Thymus (tissue), 11 donors: ENCODE measurements at regions not wholly inside any gene's neighbourhood (a gene's known extent, or its start where the extent isn't known, plus 50 kb on each side); places are given as distances from the start of the nearest gene placed in this dataset.

Source experiments
- DNase-seq, 9 donors: peaks; one replicate each; pipeline ENCODE4 v3.0.0-alpha.2; 2013; ENCODE audit warnings: low spot score in 9 of 9, low read depth in 6 of 9, missing footprints in 1 of 9
- H3K27ac ChIP-seq, 2 donors: one replicate each; pipeline ENCODE4 v1.5.1; 2013; ENCODE audit warnings: control low read depth in 1 of 2, low read depth in 1 of 2, low read length in 1 of 2, mild to moderate bottlenecking in 1 of 2, moderate library complexity in 1 of 2
- H3K27me3 ChIP-seq, 2 donors: one replicate each; pipeline ENCODE4 v1.5.1; 2013; ENCODE audit warnings: low read length in 1 of 2; ENCODE audit not compliant: control insufficient read depth in 2 of 2, insufficient read depth in 1 of 2
- H3K36me3 ChIP-seq, 2 donors: one replicate each; pipeline ENCODE4 v1.5.1; 2013; ENCODE audit warnings: low read length in 1 of 2, mild to moderate bottlenecking in 1 of 2, moderate library complexity in 1 of 2; ENCODE audit not compliant: control insufficient read depth in 2 of 2, insufficient read depth in 2 of 2
- H3K4me1 ChIP-seq, 2 donors: one replicate each; pipeline ENCODE4 v1.5.1; 2013; ENCODE audit warnings: low read length in 2 of 2; ENCODE audit not compliant: control insufficient read depth in 2 of 2, insufficient read depth in 2 of 2
- H3K4me3 ChIP-seq, 2 donors: one replicate each; pipeline ENCODE4 v1.5.1; 2013; ENCODE audit warnings: low read length in 2 of 2, control low read depth in 1 of 2, mild to moderate bottlenecking in 1 of 2
- H3K9me3 ChIP-seq, 2 donors: one replicate each; pipeline ENCODE4 v1.5.1; 2013; ENCODE audit warnings: low read length in 1 of 2, mild to moderate bottlenecking in 1 of 2; ENCODE audit not compliant: control insufficient read depth in 2 of 2, insufficient read depth in 1 of 2
- WGBS: extraction: QIAGEN DNeasy Blood & Tissue Kit; methylation state at CpG from one replicate; pipeline ENCODE4 v1.1.7; 2013; 5-methylcytosine and 5-hydroxymethylcytosine counted together
- donor health status: healthy.

DNA sequence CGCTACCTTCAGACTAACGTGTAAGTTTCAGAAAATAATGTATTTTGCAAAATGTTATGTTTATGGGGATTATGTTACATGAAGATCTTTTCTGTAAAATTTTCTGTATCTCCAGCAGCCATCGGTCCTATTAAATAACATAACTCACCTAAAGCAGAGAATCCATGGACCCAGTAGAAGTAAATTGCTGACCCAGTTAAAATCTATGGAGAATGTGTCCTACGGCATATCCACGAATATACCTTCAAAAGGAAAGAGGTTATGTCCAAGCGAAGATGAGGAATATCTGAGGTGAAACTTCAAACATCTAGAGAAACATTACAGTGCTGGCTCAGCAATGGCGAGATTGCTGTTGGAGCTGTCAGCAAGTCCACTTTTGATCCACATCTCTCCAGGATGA lies 492.2 kb upstream of the ADAMTS16 start:
- no peak for DNase-seq
- WGBS = 96% methylated on average over 7 of the region's 7 CpGs
- H3K4me1 ChIP-seq = no peaks in the 10 kb centered on the region
- H3K36me3 ChIP-seq = no peaks in the 10 kb centered on the region
- no peak overlapping the region for H3K4me3 ChIP-seq
- H3K9me3 ChIP-seq = peaks cover 0 to 4% of the 10 kb centered on the region in 2 donors
- no peak overlapping the region for H3K27ac ChIP-seq
- H3K27me3 ChIP-seq = no peaks in the 10 kb centered on the region

DNA sequence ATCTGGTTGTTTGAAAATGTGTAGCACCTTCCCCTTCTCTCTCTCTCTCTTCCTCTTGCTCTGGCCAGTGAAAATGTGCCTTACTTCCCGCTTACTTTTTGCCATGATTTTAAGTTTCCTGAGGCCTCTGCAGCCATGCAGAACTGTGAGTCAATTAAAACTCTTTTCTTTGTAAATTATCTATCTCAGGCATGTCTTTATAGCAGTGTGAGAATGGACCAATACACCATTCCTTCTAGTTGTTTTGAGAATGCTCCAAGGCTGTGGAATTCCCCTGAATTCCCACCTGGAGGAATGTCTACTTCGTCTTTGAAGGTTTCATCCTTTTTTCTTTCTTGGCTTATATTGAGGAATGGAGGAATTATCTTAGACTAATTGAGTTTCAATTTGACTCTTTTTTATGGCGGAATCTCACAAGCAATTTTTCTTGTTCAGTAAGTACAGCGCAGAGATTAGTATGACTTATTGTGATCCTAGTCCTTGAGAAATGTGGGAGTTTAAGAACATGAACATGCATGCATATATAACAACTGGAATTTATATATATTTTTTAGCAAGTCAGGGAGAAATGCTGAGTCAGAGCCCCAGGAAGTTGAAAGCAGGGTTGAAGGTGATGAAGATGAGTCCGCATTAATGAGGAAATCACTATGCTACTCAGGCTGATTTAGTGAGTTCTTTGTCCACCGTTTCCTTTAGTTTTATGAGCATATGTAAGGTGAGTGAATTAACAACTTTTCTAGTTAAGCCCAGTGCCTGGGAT lies 488.1 kb upstream of the ADAMTS16 start:
- DNase-seq = no peak
- H3K4me3 ChIP-seq = no peak overlapping the region
- no peaks in the 10 kb centered on the region for H3K27me3 ChIP-seq
- peaks cover 0 to 4% of the 10 kb centered on the region in 2 donors for H3K9me3 ChIP-seq
- no peak overlapping the region for H3K27ac ChIP-seq
- 84% methylated on average over 6 of the region's 6 CpGs for WGBS
- H3K4me1 ChIP-seq = no peaks in the 10 kb centered on the region
- H3K36me3 ChIP-seq = no peaks in the 10 kb centered on the region

DNA sequence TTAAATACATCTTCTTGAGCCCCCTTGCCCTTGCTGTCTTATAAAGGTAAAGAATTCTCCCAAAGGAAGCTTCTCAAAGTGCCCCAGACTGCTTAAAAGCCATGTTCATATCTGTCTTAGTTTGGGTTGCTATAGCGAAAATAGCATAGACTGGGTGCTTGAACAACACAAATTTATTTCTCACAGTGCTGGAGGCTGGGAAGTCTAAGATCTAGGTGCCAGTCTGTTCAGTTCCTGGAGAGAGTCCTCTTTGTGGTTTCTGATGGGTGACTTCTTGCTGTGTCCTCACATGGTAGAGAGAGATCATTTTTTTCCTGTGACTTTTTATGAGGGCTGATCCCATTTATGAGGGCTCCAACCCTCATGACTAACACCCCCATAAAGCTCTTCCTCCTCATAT lies 486.7 kb upstream of the ADAMTS16 start:
- DNase-seq = no peak
- Histone ChIP-seq H3K4me1 (no peaks in the 10 kb centered on the region), H3K27ac (no peak overlapping the region), H3K9me3 (peaks cover 0 to 4% of the 10 kb centered on the region in 2 donors), H3K36me3 (no peaks in the 10 kb centered on the region), H3K4me3 (no peak overlapping the region), H3K27me3 (no peaks in the 10 kb centered on the region)
- WGBS = 95% methylated on average over 1 of the region's 1 CpG

DNA sequence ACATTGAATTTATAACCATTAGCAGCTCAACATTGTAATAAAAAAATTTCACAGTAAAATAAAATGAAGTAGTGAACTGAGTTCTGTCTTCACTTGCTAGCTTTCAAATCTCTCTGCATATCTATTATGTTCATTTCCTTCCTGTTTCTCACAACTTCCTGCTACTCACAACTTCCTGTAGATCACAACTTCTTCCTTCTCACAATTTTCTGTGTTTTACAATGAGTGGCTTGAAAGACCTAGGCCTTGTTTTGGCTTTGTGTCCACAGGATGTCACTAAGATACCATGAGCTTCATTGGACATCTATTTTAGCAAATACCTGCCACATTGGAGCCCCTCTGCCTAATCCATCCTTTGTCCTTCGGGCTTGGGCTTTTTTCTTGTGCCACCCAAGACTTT lies 480.3 kb upstream of the ADAMTS16 start:
- Histone ChIP-seq H3K27ac (no peak overlapping the region), H3K9me3 (peaks cover 0 to 4% of the 10 kb centered on the region in 2 donors)
- 83% methylated on average over 1 of the region's 1 CpG for WGBS

DNA sequence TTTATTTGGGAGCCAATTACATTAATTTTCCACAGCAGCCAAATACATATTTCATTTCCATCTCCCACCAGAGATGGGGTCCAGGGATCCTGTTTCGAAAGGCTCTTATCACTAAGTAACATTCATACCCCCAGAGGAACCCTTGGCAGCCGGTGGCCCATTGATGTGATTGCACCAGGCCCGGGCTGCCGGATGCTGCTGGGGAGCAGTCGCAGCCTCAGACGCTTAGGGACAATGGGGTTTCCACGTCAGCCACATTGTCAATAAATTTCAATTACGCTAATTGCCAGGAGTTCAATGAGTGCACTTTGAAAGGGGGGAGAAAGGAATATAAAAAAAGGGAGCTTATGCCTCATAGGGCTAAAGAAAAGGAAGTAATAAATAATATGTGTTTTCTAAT lies 478.8 kb upstream of the ADAMTS16 start:
- no peak overlapping the region for H3K27ac ChIP-seq
- no peaks in the 10 kb centered on the region for H3K9me3 ChIP-seq
- 73% methylated on average over 8 of the region's 8 CpGs for WGBS
- no peaks in the 10 kb centered on the region for H3K4me1 ChIP-seq
- no peaks in the 10 kb centered on the region for H3K27me3 ChIP-seq
- DNase-seq = no peak
- H3K36me3 ChIP-seq = no peaks in the 10 kb centered on the region
- no peak overlapping the region for H3K4me3 ChIP-seq

More for the DNA sequence above, 480.3 kb upstream of the ADAMTS16 start:
- no peaks in the 10 kb centered on the region for H3K4me1 ChIP-seq
- no peak overlapping the region for H3K4me3 ChIP-seq
- H3K27me3 ChIP-seq = no peaks in the 10 kb centered on the region
- no peak for DNase-seq
- no peaks in the 10 kb centered on the region for H3K36me3 ChIP-seq

DNA sequence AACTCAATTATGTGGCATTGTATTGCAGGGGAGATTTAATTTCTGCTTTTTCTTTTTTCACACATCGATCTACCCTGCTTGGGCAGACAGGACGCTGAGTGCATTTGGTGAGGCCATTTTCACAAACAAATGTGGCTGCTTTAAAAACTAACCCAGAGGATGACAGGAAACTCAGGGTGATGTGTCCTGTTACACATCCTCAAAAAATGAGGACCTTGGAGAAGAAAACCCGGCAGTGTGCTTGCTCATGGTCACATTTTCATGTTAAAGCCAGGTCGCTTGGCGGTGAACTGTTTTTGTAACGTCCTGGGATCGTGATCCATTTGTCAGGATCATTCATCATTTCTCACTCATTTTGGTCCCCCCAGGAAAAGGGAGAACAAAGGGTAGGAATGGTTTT lies 478.3 kb upstream of the ADAMTS16 start:
- no peak for DNase-seq

DNA sequence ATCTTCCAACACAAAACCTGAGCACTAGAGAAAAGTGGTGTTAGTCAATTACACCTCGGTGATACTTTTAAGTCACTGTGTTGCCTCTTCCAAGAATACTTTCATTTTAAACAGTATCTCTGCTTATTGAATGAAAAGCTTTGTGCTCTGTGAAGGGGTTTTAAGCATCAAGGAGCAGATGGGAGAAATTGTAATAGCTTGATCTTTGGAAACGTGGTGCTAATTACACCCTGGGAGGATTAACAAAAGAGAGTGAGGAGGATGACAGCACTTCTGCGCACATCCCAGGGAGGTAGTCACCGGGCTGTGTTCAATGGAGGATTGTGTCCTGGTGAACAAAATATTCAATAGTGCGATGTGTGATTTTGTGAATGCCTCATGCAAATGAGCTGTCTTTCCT lies 477.4 kb upstream of the ADAMTS16 start:
- no peak for DNase-seq
- Histone ChIP-seq H3K27me3 (no peaks in the 10 kb centered on the region), H3K4me3 (no peak overlapping the region), H3K27ac (no peak overlapping the region), H3K36me3 (no peaks in the 10 kb centered on the region), H3K9me3 (no peaks in the 10 kb centered on the region), H3K4me1 (no peaks in the 10 kb centered on the region)
- WGBS = 97% methylated on average over 5 of the region's 5 CpGs

More for the DNA sequence above, 478.3 kb upstream of the ADAMTS16 start:
- Histone ChIP-seq H3K9me3 (no peaks in the 10 kb centered on the region), H3K4me3 (no peak overlapping the region), H3K27ac (no peak overlapping the region), H3K27me3 (no peaks in the 10 kb centered on the region), H3K36me3 (no peaks in the 10 kb centered on the region), H3K4me1 (no peaks in the 10 kb centered on the region)
- WGBS = 72% methylated on average over 7 of the region's 7 CpGs

DNA sequence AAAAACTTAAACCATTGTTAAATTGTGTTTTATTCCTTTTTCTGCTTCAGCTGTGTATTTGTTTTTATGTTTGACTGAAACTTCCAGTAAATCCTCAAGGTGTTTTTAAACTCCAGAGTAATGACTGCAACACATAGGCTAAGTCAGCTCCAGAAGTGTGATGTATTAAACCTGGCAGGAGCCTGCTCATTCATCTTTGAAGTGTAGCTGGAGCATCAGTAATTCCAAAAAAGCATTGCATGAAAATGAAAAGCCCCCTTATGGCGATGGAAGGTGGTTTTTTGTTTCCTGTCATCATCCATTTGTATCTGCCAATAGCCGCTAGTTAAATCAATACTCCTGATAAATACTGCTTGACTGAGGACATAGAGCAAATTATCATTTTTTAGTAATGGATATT lies 474.2 kb upstream of the ADAMTS16 start:
- Histone ChIP-seq H3K4me1 (no peaks in the 10 kb centered on the region), H3K4me3 (no peak overlapping the region), H3K27ac (no peak overlapping the region), H3K36me3 (no peaks in the 10 kb centered on the region), H3K27me3 (no peaks in the 10 kb centered on the region), H3K9me3 (no peaks in the 10 kb centered on the region)
- 86% methylated on average over 2 of the region's 2 CpGs for WGBS
- no peak for DNase-seq

DNA sequence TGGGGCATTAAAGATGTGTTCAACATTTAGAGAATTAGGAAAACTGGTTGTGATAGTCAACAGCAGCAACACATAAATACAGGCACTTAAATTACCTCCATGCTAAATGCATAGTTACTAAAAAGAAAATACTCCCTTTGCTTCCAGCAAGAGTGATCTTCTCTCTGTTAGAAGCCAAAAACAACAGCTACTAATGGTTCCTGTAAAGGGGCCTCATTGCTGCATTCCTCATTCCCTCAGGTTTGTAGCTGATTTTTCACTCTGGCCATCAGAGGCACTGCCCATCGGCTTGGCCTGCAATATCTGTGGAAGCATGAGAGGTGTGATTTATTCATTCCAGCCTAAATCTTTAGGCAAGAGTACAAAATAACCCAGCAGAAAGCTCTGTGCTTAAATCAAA lies 466.0 kb upstream of the ADAMTS16 start:
- H3K9me3 ChIP-seq = no peaks in the 10 kb centered on the region
- 79% methylated on average over 1 of the region's 1 CpG for WGBS
- no peak for DNase-seq

More for the DNA sequence above, 466.0 kb upstream of the ADAMTS16 start:
- Histone ChIP-seq H3K27ac (no peak overlapping the region), H3K36me3 (no peaks in the 10 kb centered on the region), H3K27me3 (no peaks in the 10 kb centered on the region), H3K4me3 (no peak overlapping the region), H3K4me1 (no peaks in the 10 kb centered on the region)
